Cardiac septum (tissue), 1 donor: ENCODE measurements at regions not wholly inside any gene's neighbourhood (a gene's known extent, or its start where the extent isn't known, plus 50 kb on each side); places are given as distances from the start of the nearest gene placed in this dataset.

Experiments used
- DNase-seq: peaks from one replicate; pipeline ENCODE4 v3.0.0-alpha.2; 2020; ENCODE audit warnings: low spot score
- intact Hi-C: fragments of 100-400 bp; cut with DNase I; formaldehyde crosslinking; loops from one replicate; pipeline ENCODE4 v1.14.0; 2022
- donor health status: DM: no; HTN: no; CAD: no.

DNA sequence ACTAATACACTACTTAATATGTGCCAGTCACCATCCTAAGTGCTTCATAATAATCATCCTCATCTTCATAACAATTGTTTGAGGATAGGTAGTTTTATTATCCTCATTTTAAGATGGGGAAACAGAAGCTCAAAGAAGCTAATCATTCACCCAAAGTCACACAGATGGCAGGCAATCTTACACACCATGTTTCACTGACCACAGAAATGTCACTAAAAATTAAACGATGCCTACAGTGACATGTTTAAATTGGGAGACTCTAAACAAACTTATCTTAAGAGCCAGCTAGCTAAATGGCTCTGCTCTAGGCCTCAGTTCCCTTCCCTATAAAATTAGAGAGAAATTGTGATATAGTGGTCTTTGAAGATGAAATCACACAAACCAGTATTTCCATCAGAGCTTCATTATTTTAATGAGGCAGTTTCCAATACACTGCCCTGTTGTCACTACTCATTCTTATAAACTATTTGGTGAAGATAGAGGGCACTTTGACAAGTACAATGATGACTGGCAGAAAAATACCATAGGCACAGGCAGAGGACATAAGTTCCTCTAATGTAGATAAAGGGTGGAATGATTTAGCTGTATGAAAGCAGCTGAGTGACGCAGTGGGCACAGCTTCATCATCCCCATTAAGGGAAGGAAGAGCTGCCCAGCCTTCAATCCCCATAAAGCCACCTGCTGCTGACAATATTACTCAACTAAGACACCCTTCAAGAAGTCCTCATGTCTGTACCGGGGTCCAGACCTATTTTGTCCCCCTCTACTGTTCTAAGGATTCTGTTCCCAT is 224.1 kb downstream of the ACTL7B start:
- no peak for DNase-seq
- intact Hi-C loops = no loop called here

- DNase-seq = no peak
- intact Hi-C loops = no loop called here
Measured at GRCh38 chr9:108628316-108628715, 227.5 kb downstream of the ACTL7B start.

DNA sequence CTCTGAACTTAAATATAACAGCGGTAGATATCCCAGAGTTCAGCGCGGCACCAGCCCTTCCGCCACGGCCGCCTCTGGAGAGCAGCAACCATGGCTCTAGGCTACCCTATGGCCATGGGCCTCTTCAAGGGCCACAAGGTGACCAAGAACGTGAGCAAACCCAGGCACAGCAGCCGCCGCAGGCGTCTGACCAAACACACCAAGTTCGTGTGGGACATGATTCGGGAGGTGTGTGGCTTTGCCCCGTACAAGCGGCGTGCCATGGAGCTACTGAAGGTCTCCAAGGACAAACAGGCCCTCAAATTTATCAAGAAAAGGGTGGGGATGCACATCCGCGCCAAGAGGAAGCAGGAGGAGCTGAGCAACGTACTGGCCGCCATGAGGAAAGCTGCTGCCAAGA is 229.0 kb downstream of the ACTL7B start:
- intact Hi-C loops = no loop called here
- no peak for DNase-seq

GRCh38 chr9:108621991-108622855 is 233.6 kb downstream of the ACTL7B start:
- intact Hi-C loops = no loop called here
- no peak for DNase-seq

DNA sequence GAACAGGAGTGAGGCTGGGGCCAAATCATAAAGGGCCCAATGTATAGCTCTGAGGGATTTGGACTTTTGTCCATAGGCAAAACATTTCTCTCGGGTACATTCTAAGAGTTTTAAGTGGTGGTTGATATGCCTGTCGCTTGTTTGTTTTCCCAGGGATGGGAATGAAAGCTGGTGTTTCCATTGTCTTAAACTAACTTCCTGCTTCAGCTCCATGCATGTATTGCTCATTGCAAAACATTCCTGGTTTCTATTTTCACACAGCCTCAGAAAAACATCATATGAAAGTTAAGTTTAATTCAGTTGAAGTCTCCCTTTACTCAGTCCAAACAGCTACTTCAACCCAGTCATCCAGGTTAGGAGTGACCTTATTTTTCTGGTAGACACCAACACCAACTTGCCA is 235.0 kb downstream of the ACTL7B start:
- intact Hi-C loops = no loop called here
- DNase-seq = no peak

DNA sequence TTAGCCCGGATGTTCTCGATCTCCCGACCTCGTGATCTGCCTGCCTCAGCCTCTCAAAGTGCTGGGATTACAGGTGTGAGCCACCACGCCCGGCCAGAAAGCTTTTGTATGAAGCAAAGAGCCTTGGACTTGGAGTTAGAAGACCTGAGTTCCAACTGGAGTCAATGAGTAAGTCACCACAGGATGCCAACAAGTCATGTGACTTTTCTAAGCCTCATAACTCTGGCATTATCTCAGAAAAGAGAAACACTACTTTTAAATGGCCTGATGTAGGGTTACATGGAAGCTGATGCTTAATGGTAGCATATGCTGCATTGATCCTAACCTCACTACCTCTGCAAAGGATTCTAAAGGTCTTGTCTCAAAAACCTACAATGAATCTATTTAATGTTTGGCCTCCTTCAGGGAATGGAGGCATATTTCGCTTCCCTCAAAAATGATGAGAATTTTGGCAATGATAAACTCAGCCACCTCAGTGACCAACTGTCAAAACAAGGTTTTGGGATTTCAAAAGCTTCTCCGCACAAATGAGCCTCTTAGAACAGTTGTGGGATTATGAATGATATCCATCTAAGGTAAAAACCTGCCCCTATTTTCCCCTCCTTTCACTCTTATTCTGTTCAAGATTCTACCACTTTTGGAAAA is 236.8 kb downstream of the ACTL7B start:
- DNase-seq = no peak
- intact Hi-C loops = no loop called here

- no peak for DNase-seq
Measured at GRCh38 chr9:108617676-108618075, 238.1 kb downstream of the ACTL7B start.

GRCh38 chr9:108615152-108615551 is 240.6 kb downstream of the ACTL7B start:
- DNase-seq = no peak
- intact Hi-C loops = no loop called here

More at GRCh38 chr9:108617676-108618075, 238.1 kb downstream of the ACTL7B start:
- intact Hi-C loops = no loop called here

GRCh38 chr9:108612513-108612912 is 243.3 kb downstream of the ACTL7B start:
- intact Hi-C loops = no loop called here
- no peak for DNase-seq

DNA sequence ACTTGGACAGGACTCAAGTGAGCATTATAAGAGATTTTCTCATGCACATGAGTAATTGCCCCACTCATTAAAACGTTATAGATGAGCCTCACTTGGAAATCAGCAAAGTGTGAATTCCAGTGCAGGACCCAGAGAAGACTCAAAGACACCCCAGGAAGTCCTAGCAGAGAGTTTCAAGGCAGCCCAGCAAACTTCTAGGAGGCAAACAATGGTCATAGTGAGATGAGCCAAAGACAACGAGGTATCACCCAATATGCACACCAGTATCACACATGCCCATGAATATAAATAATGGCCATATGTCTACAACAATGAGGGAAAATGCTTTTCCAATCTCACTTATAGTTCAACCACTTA is 245.9 kb downstream of the ACTL7B start:
- intact Hi-C loops = no loop called here
- DNase-seq = no peak

DNA sequence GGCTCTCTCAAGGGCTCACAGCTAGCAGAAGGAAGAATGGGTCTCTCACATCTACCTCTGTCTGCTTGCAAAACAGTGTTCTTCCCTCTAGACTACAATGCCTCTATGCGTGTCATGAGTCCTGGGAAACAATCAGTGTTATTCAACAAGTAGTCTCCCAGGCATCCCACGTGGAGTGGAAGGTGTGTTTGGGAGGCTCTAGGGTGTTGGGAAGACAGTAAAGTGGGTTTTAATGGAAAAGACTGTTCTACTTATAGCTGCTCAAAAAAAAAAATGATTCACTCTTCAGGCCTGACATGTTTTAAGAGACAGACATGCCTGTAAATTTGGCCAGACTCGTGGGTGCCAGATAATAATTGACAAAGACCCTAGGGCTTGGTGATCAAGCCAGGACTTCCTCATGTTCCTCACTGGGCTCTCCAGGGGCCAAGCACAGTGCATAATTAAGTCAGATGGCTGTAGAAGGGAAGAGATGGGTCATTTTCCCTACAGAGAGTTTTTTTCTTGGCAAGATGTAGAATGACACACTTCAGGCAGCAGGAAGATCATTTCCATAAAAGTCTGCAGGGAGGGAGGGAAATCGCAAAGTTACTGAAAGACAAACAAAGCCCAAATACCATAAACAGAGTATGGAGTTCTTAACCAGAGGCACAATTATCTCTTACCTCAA is 246.4 kb downstream of the ACTL7B start:
- no peak for DNase-seq
- intact Hi-C loops = no loop called here

GRCh38 chr9:108607607-108608006 is 248.2 kb downstream of the ACTL7B start:
- no peak for DNase-seq
- intact Hi-C loops = no loop called here

DNA sequence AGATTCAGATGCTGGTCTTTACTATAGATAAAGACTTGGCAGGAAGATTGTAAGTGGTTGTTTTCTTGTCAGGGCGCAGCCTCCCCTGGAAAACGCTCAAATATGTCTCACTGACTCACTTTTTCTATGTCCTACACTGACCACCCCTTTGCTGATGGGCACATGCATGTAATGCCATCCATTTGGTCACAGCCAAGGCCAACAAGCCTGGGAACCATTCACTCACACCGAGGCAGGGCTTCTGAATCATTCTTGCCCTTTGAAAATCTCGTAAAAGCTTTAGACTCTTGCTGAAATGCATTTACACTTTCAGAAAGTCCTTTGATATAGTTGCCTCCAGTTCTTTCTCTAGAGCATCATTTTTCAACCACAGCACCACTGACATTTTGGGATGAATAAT is 249.4 kb downstream of the ACTL7B start:
- no peak for DNase-seq
- intact Hi-C loops = no loop called here

GRCh38 chr9:108603141-108603540 is 252.6 kb downstream of the ACTL7B start:
- no peak for DNase-seq

DNA sequence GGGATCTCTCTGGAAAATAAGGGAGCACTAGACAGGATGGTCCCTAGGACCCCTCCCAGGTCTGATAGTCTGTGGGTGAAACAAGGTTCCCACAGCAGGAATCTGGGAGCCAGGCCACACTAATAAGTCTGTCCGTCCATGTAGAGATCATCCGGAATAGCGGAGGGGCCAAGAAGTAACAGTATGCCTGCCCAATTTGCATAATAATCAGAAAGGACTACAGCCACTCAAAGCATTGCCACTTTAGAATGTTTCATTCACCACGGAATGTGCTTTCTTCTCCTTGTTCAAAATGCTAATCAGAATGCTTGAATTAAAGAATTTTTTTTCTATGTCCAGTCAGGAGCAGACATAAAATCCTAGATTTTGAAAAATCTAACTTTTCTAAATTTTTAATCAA is 254.9 kb downstream of the ACTL7B start:
- no peak for DNase-seq
- intact Hi-C loops = no loop called here

More at GRCh38 chr9:108603141-108603540, 252.6 kb downstream of the ACTL7B start:
- intact Hi-C loops = no loop called here

- DNase-seq = no peak
- intact Hi-C loops = no loop called here
Measured at GRCh38 chr9:108599571-108599970, 256.2 kb downstream of the ACTL7B start.

GRCh38 chr9:108591121-108591520 is 264.7 kb downstream of the ACTL7B start:
- no peak for DNase-seq
- intact Hi-C loops = no loop called here

DNA sequence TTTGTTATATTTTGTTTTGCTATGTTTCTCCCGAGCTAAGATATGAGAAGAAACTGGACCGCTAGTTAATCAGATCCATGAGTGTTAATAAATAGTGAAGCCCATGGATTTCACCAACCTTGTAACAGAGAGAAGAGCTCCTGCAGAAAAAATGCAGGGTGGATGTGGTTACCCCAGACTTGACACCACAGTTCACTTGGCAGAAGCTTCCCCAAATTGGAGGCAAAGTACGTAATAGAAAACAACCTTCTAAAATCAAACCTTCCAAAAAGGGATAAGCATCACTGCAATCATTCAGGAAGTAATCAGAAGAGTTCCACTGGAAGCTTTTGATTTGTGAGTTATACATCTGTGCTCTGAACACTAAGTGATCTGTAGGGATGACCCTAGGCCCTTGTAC is 267.5 kb downstream of the ACTL7B start:
- no peak for DNase-seq
- intact Hi-C loops = no loop called here

GRCh38 chr9:108586471-108587139 is 269.2 kb downstream of the ACTL7B start:
- intact Hi-C loops = no loop called here
- DNase-seq = no peak
